Choroid plexus epithelial cell (primary cell): ENCODE measurements at regions not wholly inside any gene's neighbourhood (a gene's known extent, or its start where the extent isn't known, plus 50 kb on each side); places are given as distances from the start of the nearest gene placed in this dataset.
"Not testable (repeated sequence)": the region's sequence is repeated elsewhere in the genome, so short reads cannot be mapped to it uniquely, and the experiment has no call there.

Experiments used
- DNase-seq: peaks from one replicate; pipeline ENCODE4 v3.0.0-alpha.2; 2010; ENCODE audit warnings: low read depth
- H3K4me3 ChIP-seq: 2 replicates; pipeline ENCODE4 v1.5.1; 2011; ENCODE audit warnings: low read depth, mild to moderate bottlenecking, control low read depth, low read length, moderate library complexity
- TF ChIP-seq, protein P1 (sequence below): conservative IDR thresholded peaks from 2 replicates; pipeline ENCODE4 v1.5.1; 2011; ENCODE audit warnings: low read depth, mild to moderate bottlenecking, control low read depth, inconsistent platforms, low read length, moderate library complexity

DNA sequence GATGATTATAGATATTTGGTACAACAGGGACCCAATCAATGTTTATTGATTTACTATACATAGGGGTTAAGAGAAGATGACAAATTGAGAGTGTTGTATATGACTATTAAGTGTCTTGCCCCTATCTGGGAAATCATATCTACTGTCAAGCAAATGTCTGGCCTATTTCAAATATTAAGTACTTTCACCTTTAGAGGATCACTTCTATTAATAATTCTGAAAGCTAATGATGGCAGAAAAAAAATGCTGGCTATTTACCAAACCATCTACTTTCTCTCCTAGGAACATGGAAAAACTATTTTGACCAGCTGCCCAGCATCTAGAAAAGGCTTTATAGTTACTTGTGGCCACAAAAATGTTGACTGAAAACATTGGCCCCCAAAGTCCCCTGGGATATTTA lies 632.3 kb upstream of the ZNF385D start:
- TF ChIP-seq, protein P1, sequence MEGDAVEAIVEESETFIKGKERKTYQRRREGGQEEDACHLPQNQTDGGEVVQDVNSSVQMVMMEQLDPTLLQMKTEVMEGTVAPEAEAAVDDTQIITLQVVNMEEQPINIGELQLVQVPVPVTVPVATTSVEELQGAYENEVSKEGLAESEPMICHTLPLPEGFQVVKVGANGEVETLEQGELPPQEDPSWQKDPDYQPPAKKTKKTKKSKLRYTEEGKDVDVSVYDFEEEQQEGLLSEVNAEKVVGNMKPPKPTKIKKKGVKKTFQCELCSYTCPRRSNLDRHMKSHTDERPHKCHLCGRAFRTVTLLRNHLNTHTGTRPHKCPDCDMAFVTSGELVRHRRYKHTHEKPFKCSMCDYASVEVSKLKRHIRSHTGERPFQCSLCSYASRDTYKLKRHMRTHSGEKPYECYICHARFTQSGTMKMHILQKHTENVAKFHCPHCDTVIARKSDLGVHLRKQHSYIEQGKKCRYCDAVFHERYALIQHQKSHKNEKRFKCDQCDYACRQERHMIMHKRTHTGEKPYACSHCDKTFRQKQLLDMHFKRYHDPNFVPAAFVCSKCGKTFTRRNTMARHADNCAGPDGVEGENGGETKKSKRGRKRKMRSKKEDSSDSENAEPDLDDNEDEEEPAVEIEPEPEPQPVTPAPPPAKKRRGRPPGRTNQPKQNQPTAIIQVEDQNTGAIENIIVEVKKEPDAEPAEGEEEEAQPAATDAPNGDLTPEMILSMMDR, result no peak
- DNase-seq, result no peak
- no peak overlapping the region for H3K4me3 ChIP-seq

DNA sequence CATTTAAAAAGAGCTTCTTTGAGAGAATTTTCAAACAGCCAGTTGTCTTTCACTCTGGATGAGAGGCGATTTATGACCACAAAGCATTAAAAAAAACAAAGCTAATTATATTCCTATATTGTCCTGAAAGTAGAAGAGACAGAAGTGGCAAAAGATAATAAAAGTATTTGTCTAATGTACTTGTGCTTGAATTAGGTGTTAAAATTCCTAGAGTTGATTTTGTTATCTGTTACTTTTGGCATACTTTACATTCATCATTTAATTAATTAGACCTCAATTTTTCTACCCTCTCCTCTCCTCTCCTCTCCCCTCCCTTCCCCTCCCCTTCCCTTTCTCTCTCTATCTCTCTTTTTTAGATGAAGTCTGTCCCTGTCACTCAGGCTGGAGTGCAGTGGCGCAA lies 635.1 kb upstream of the ZNF385D start:
- no peak for DNase-seq
- TF ChIP-seq, protein P1, result no peak
- H3K4me3 ChIP-seq, result no peak overlapping the region

DNA sequence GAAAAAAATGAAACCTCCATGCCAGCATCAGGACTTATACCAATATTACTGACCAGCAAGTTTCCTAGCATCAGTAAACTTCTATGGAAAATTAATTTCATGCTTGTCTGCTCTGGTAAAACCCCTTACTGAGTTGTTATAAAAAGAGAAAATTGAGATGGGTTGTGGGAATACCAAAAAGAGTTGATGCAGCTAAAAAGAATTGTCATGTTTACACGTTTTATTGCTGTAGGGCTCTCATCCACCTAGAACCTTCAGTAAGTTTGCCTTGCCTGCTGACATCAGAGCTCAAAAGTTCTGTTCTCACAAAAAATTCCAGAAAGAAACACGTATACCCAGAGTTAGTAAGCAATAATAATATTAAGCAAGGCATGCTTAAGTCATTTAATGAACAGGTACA lies 641.3 kb upstream of the ZNF385D start:
- no peak overlapping the region for H3K4me3 ChIP-seq
- DNase-seq, result no peak
- TF ChIP-seq, protein P1, result no peak

DNA sequence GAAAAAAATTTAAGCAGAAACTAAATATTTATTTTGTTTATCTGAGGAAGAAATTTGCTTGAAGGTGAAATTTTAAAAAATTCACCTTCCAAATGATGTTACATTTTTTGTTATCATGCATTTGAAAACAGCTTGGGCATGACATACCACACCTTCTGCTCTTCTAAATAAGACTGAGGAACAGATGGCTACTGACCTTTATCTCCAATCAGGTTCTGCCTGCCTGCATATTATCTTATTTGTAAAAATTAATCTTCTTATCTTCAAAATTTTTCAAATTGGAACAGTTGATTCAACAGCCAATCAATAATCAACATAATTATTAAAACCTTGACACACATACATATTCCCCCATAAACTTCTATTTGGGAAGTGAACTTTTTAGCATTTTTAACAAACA lies 641.8 kb upstream of the ZNF385D start:
- TF ChIP-seq, protein P1, result no peak
- DNase-seq, result no peak
- no peak overlapping the region for H3K4me3 ChIP-seq

DNA sequence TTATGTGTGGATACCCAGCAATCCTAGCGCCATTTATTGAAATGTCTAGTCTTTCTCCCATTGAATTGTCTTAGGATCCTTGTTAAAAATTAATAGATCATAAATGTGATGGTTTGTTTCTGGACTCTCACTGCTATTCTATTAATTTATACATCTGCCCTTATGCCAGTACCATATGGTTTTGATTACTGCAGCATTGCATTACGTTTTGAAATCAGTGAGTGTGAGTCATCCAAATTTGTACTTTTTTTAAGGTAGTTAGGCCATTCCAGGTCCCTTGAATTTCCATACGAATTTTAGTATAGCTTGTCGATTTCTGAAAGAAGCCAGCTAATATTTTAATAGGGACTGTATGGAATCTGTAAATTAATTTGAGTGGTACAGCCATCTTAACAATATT lies 648.6 kb upstream of the ZNF385D start:
- TF ChIP-seq, protein P1, result no peak
- DNase-seq, result peak; percentile 19
- no peak overlapping the region for H3K4me3 ChIP-seq

DNA sequence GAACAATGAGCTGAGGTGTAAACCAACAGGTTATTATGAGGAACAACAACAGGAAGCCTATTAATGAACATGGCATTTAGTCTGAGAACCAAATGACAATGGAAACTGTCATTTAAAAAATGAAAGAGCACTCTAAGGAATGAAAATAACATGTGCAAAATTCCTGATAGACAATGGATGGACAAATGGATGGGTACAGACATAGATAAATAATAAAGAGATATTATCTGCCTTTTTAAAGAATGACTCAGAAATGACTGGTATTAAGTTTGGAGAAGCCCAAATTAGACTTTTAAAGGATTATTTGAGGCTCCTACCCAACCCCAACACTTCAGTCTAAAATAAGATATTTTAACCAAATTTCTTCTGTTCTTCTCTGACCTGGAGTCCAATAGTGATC lies 650.5 kb upstream of the ZNF385D start:
- H3K4me3 ChIP-seq, result no peak overlapping the region
- no peak for DNase-seq
- TF ChIP-seq, protein P1, result no peak

DNA sequence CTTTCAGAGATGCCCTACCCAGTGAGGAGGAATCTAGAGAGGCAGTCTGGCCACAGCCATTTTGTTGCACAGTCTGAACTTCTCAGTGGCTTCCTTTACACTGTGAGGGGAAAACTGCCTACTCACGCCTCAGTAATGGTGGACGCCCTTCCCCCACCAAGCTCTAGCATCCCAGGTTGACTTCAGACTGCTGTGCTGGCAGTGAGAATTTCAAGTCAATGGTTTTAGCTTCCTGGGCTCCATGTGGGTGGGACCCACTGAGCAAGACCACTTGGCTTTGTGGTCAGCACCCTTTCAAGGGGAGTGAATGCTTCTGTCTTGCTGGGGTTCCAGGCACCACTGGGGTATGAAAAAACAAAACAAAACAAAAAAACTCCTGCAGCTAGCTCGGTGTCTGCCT lies 663.2 kb upstream of the ZNF385D start:
- TF ChIP-seq, protein P1, result no peak
- DNase-seq, result no peak
- H3K4me3 ChIP-seq, result no peak overlapping the region

DNA sequence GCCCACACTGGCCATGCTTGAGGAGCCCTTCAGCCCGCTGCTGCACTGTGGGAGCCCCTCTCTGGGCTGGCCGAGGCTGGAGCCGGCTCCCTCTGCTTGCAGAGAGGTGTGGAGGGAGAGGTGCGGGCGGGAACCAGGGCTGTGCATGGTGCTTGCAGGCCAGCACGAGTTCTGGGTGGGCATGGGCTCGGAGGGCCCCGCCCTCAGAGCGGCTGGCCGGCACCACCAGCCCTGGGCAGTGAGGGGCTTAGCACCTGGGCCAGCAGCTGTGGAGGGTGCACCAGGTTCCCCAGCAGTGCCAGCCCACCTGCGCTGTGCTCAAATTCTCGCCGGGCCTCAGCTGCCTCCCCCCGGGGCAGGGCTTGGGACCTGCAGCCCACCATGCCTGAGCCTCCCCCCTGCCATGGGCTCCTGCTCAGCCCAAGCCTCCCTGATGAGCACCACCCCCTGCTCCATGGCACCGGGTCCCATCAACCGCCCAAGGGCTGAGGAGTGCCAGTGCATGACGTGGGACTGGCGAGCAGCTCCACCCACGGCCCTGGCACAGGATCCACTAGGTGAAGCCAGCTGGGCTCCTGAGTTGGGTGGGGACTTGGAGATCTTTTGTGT lies 665.9 kb upstream of the ZNF385D start:
- not testable (repeated sequence) for DNase-seq, H3K4me3 ChIP-seq
